ENCODE measurements at regions not wholly inside any gene's neighbourhood (a gene's known extent, or its start where the extent isn't known, plus 50 kb on each side); places are given as distances from the start of the nearest gene placed in this dataset.

DNA sequence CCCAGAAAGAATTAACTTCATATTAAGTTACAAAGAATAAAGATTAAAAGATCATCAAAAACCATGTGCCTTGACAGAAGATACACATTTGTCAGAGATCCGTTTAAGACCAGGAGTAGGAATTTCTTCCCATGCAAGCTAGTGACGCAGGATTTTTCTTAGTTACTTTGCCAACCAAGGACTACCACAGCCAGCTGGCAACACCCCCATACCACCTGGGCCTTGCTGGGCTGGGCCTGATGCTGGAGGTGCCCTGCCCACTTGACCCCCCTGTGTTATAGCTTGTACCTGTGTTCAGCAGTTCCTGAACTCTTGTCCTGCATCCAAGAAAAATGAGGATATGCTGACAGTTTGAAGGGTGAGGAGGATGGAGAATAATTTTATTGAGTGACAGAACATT lies 290.9 kb upstream of the SMC2 start:
- DNase-seq: no peak

DNA sequence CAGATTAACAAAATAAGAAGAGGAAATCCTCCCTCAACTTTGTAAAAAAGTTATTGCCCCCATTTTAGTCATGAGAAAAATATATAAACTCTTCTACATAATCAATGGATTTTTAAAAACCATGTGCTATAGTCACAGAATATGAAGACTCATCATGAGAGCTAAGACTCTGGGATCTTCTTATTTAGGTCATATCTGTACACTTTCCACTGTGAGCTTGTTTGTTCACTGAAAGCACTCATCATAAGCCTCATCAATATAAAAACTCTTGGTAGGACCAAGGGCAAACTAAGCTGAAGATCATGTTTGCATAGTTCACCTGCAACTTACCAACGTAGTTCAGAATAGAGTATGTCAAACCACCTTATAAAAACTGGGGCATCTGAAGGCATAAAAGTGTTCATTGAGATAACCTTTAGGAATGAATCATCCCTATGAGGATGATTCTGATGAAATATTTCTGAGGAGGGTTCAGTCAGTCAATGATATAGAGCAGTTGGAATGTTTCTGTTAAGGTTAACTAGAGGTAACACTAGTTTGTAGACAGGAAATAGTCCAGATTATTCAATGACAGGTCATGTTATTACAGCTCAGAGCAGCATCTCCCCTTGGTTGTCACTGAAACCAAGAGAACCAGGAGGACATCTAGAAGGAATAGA lies 289.9 kb upstream of the SMC2 start:
- DNase-seq: no peak

DNA sequence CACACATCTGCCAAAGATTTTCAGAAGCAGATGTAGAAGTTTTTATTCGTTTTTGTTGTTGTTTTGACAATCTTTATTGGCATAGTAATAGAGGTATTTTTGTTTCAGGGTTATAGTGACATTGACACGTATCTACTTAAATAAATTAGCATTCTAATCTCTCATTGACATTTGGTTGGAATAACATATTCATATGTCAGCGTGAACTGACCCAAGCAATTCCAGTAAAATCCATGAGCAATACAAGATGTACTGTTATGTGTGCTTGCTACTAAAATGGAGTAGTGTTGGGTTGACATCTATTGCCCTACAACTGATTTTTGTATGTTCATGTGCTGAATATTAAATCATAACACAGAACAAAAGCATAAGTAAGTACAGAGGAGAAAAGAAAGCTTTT lies 284.4 kb upstream of the SMC2 start:
- no peak for DNase-seq

DNA sequence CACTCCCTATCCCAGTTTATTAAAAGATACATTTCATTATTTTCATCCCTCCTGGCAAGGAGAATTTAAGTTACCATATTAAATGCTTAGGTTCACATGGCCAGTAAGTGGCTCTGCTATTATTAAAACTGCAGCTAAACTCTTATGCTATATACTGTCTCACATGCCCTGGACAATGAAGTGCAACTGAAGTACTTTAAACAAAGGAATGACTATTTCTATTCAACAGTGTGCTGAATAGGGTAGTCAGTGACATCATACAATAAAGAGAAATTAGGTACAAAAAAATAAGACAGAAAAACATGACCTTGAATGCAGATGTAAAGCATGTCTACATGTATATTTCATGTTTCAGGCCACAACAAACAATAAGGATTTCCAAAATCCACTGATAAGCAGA lies 282.6 kb upstream of the SMC2 start:
- no peak for DNase-seq

DNA sequence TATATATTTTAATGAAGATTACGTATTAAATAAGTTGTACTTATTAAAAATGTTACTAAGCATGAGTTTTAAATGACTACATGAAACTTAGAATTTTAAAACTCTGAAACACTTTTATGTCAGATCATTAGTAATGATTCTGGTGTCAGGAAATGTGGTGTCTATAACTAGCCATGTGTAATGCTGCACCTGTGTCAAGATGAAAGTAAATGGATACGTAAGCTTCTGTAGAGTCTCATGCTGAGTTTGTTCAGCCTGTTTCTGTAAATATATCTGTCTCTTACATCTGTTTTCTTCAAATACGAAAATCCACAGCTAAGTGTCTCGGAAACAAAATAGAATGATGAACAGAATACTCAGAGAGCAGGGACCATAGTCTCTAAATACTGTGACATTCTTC lies 278.0 kb upstream of the SMC2 start:
- DNase-seq: no peak

DNA sequence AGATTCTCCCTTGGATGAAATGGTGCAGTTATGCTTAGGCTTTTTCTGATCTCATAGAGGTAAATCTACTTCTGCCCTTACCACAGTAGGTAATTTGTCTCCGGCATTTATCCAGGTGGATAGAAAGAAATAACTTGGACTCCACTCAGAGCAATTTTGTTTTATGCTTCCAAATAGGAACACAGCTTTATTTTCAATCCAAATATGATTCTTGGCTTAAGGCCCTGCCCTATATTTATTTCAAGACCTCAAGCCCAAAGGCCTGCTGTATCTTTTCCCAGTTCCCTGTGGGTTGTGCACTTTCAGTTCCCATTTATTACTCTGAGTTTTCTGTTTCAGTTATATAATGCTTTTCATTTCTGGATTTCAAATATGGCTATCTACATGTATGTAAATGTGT lies 274.2 kb upstream of the SMC2 start:
- DNase-seq: no peak

DNA sequence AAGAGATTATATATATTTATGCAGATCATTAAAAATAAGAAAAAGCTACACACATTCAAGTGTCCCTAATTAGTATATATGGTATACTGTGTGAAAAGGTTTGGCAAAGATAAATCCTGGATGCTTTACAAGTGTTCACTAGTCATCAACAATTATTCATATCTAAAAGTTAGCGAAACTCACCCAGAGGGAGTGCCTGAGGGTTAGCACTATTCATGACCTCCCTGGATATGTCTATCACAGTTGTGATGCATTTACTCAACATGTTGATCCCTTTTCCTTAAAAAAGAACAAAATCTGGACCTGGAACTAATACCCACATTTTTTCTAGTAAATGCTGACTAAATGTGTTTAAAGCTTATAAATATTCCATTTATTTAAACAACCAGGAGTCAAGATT lies 273.0 kb upstream of the SMC2 start:
- DNase-seq: no peak

DNA sequence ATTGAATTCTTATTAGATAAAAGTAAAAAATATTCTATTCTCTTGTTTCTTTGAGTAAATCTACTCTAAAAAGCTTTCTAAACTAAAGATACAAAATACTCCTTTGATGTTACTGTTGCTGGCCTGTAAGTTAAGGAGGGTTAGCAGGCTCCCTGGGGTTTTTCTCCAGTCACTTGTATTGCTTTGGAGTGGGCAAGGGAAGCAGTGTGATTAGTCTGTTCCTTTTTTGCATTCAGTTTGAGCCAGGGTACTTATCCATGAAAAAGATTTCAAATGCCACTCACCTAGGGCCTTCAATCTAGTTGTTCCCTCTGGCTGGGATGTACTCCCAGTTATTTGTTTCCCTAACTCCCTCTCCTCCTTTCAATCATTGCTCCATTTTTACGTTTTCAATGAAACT lies 256.2 kb upstream of the SMC2 start:
- DNase-seq: no peak

DNA sequence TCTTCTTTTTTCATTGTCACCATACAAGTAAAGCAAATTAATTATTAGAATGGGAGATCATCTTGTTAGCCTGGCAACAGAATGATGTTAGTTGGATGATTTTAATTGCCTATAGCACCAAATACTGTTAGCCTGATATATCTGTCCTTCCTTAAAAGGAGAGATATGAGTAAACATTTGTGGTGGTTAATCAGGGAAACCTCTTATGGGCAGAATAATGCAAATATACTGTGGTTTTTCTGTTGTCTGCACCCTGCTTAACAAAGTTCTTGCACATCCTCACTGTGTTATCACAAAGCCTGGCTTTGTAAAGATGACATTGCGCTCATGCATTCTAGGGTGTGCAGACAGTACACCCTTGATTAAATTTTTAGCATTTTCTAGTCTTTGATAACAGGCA lies 254.9 kb upstream of the SMC2 start:
- no peak for DNase-seq

DNA sequence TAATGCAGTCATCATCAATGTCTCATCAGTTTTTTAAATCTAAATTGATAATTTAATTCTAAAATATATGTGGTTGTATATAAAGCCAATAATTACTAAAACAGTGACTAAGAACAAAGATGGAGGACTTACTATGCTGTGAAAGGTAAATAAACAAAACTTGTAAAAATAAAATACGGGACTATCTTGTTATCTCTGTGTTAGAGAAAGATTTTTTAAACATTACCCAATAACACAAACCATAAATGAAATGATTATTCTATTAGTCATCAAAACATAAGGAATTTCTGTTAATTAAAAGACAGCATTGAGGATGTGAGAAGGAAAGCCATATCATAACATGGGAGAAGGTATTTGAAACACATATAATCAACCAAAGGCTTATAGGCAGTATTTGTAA lies 226.2 kb upstream of the SMC2 start:
- no peak for DNase-seq

DNA sequence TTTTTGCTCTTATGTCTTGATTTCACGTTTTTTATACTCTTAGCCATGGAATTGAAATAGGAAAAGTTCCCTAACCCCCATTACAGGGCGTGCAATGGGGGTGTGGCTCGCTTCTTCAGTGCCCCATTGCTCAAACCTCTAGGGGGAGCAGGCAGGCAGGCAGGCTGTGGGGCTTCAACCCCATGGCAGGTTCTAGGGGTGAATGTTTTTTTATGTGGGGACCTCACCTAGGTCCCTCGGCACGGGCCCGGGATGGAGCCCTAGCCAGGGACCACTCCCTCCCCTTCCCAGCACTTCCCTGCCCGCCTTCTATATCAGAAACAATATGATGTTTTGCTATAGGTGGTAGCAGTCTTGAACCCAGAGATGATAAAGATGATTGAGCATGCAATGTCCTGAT lies 221.3 kb upstream of the SMC2 start:
- no peak for DNase-seq

DNA sequence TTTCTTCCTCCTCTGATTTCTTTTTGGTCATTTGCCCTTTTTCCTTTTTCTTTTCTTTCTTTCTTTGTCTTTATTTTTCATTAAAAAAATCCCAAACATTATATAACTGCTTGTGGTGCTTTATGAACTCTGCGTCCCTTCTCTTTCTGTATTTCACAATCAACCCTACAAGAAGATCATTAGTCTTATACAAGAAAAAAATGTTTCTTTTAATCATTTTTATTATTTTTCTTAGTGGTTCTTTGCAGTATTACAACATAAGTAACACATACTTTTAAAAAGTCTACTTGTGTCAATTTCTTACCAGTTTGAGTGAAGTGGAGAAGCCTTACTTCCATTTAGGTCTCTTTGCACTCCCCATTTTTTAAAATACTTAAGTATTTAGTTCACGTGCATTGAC lies 212.7 kb upstream of the SMC2 start:
- no peak for DNase-seq

DNA sequence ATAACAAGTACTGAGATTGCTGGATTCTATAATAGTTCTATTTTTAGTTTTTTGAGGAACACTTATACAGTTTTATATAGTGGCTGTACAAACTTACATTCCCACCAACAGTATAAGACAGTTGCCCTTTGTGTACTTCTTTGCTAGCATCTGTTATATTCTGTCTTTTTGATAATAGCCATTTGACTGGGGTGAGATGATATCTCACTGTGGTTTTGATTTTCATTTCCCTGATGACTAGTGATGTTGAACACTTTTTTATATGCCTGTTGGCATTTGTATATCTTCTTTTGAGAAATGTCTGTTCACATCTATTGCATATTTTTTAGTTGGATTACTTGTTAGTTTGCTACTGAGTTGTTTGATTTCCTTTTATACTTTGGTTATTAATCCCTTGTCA lies 204.1 kb upstream of the SMC2 start:
- DNase-seq: no peak

DNA sequence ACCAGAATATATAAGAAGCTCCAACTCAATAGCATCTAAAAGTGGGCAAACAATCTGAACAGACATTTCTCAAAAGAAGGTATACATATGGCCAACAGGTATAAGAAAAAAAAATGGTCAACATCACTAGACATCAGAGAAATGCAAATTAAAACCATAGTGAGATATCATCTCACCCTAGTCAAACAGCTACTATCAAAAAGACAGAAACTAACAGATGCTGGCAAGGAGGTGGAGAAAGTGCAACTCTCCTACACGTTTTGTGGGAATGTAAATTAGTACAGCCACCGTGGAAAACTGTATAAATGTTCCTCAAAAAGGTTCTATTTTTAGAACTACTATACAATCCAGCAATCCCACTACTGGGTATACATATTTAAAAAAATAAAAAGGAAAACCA lies 199.9 kb upstream of the SMC2 start:
- no peak for DNase-seq

DNA sequence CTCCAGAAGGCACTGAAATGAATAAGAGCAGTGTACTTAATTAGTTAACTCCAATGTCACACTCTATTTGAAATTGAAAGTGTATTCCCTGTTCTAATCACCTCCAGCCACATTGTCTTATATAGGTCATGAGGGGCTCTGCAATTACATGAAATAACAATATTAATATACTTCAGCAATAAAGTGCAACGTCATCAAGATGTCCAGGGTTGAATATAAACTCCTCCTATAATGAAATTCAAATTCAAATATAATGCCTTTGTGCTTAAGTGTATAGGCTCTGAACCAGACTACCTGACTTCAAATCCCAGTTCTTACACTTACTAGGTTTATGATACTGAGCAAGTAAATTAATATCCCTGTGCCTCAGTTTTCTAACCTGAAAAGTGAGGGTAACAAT lies 195.6 kb upstream of the SMC2 start:
- DNase-seq: no peak

DNA sequence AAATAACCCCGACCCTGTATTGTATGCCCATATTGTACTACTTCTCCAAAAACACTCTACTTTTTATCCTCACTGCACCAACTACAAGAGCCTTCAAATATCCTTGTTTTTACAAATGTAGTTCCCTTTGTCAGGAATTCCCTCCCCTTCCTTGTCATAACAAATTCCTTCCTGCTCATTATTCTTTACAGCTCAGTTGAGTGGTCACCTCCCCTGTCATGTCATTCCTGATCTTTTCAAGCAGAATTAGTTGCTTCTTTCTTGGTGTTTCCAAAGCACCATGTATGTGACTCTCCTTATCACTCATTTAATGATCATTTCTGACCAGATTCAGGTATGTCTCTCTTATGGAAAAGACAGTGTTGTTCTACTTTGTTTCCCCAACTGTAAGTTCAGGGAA lies 194.2 kb upstream of the SMC2 start:
- no peak for DNase-seq

DNA sequence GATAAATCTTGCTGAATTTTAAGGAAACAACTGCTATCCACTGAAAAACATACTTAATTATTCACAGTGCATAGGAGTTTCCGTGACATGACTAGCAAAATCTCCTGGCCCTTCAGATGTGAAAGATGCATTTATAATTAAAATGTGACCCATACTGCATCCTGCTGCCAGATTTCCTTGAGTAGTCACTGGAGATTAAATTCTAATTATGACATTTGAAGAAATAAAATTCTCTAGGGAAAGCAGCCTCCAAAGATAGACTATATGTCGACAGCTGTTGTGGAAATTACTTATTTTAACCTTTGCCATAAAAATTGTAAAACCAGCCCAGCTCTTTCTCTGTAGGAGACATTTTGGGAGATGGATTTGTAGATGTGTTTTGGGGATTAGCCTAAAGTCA lies 193.6 kb upstream of the SMC2 start:
- no peak for DNase-seq

DNA sequence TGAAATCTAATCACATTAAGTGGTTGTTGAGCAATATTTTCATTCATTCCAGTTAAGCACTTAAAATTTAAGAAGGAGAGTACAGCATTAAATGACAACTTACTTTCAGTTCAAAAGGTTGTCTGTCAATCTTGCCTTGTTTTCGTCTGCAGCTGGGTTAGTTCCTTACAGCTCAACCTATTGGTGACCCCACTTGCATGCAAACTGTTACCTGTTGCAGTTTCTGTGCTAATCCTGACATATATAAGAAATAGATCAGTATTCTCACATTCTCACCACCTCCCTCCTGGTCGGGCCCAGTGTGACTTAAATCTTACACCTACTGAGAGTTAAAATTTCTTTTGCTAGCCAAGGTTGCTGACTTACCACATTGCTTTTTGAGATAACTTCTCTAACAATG lies 191.8 kb upstream of the SMC2 start:
- no peak for DNase-seq

DNA sequence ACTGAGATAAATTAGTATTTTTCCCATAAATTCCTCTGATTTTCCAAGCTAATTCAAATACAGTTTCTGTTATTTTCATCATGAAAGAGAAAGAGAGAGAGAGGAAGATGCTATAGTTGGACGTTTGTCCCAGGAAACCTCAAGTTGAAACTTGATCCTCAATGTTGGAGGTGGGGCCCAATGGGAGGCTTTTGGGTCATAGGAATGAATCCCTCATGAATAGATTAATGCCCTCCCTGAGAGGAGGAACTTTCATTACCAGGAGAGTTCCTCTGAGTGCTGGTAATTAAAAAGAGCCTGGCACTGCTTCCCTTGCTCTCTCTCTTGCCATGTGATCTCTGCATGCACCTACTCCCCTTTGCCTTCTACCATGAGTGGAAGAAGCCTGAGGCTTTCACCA lies 189.9 kb upstream of the SMC2 start:
- DNase-seq: no peak

DNA sequence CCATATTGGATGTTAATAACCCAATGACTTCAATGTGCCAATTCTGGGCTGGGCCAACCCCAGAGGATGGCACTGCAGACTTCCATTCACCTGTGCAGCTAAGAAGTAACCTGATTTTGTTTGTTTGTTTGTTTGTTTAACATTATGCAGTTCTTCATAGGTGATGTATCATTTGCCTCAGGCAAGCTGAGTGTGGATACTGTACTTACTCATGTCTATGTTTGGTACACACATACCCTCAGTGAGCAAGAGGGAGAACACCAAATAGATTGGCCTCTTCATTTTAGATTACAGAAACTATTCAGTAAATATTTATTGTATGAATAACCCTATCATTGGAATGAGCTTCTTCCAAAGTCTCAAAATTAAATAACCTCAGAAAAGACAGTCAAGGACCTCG lies 180.2 kb upstream of the SMC2 start:
- no peak for DNase-seq

DNA sequence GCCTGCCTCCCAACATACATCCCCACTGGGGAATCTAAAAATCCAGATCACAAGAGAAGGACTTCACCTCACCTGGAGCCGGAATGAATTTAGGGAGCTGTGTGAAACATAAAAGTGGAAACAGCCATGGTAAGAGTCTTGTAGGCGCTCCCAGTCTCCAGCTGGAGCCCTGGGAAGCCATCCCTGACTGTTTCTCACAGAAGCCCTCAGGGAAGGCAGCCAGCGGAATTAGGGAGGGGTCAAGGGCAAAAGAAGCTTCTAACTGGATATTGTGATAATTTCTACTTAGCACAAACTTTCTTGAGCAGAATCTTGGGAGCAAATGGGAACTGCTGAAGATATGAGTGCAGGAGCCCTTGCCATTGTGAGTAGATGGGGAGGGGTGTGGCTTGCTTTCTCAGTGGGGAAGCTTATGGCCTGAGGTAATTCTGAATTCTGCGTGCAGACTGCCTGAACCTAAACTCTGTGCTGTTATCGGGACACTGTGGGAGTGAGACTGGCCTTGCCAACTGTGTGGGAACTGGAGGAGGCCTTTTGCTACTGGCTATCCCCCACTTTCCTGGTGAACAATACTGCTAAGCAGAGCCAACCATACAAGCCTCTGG lies 174.4 kb upstream of the SMC2 start:
- no peak for DNase-seq

DNA sequence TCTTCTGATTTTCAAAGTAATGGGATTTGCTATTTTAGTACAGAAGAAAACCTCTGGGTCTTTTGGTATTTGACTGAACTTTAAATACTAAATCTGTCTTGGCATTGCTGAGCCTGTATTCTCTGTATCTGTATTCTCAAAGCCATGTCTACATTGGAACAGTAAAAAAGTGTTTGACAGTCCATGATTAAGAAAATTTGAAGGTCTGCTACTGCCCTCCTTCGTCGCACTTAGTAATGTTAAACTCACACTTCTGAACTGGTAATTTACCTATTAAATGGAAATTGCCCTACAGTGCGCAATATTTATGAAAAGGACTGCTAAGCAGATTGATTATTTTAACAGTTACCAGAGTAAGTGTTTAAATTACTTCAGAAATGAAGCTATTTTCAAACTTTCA lies 165.7 kb upstream of the SMC2 start:
- no peak for DNase-seq

DNA sequence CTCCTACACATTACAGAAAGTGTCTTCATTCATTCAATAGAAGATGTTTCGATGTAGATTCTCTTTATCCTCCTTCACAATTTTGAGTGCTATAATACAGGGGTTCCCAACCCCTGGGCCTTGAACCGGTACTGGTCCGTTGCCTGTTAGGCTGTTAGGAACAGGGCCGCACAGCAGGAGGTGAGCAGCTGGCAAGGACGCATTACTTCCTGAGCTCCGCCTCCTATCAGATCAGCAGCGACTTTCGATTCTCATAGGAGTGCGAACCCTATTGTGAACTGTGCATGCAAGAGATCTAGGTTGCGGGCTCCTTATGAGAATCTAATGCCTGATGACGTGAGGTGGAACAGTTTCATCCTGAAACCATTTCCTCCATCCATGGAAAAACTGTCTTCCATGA lies 153.0 kb upstream of the SMC2 start:
- DNase-seq: no peak

DNA sequence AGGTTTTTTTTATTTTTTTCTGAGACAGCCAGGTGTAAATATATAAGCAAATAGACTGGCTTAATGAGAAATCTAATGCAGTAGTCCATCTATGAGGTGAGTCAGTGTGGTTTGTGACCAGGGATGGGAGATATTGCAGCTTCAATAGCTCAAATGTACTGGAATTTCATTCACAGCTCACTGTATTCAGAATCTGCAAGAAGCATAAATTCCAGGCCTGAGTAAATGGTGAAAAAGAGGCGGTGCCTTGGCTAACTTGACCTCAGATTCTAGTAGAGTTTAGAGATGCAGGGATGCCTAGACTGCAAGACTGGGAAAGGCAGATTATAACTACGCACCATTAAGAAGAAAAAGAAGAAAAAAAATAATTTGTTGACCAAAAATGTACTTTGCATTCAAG lies 151.9 kb upstream of the SMC2 start:
- no peak for DNase-seq

DNA sequence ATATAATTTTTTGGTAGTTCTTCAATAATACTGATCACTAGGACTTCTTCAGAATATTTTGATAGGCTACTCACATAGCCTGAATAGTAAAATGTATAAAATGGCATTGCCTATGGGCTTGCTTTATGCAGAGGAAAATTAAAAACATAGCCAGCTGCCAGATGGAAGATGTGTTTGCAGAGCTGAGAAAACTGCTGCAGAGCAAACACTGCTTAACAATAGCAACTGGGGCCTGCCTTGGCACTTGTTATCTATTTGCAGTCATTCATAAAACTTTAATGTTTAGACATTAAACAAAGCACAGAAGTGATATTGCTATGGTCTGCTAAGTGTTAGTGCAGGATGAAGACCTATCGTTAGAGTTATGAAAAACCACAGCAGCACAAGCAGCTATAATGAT lies 151.5 kb upstream of the SMC2 start:
- DNase-seq: peak; percentile 66

DNA sequence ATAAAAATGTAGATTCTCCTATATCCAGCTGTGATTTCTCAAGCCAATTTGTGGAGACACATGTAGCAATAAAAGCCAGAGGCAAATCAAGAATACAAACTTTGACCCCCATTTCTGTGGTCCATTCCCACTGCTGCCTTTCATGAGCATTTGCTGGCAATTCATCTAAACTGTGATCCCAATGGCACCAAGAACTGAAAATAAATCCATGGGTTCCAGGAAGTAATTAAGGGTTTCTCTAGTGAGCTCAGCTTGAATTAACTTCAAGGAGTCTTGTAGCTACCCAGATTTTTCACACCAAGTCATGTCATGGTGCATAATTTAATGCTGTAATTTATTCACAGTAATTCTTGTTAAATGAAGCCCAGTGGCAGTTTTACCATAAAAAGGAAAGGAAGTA lies 145.0 kb upstream of the SMC2 start:
- no peak for DNase-seq
